Natural killer cell (primary cell): ENCODE measurements at regions not wholly inside any gene's neighbourhood (a gene's known extent, or its start where the extent isn't known, plus 50 kb on each side); places are given as distances from the start of the nearest gene placed in this dataset.

Experiments
- ATAC-seq, 3 donors: fragments of 150-1000 bp in 2 of 3; fragments of 200-7000 bp in 1 of 3; cut with Tn5 transposase; 1 replicate in 1 of 3; 2 replicates in 2 of 3; pipeline ENCODE4 v1.10.0; 2021; ENCODE audit warnings: mild to moderate bottlenecking in 2 of 3, moderate library complexity in 2 of 3
- DNase-seq, 2 donors: peaks; one replicate each; pipeline versions ENCODE4 v3.0.0 to v3.0.0-alpha.2; 2013 to 2021; ENCODE audit warnings: mixed read lengths in 1 of 2
- H3K27ac ChIP-seq: one replicate; pipeline ENCODE4 v1.5.1; 2013; ENCODE audit warnings: mild to moderate bottlenecking, low read length
- H3K27me3 ChIP-seq: one replicate; pipeline ENCODE4 v1.6.1; 2013; ENCODE audit warnings: low read length; ENCODE audit not compliant: control insufficient read depth, insufficient read depth
- H3K36me3 ChIP-seq: one replicate; pipeline ENCODE4 v1.6.1; 2013; ENCODE audit warnings: low read length; ENCODE audit not compliant: control insufficient read depth, insufficient read depth
- H3K4me1 ChIP-seq: one replicate; pipeline ENCODE4 v1.6.1; 2013; ENCODE audit warnings: low read length; ENCODE audit not compliant: control insufficient read depth, insufficient read depth
- H3K4me3 ChIP-seq: one replicate; pipeline ENCODE4 v1.5.1; 2013; ENCODE audit warnings: low read length
- H3K9me3 ChIP-seq: one replicate; pipeline ENCODE4 v1.6.1; 2013; ENCODE audit warnings: low read length; ENCODE audit not compliant: control insufficient read depth, insufficient read depth
- H3K27ac Mint-ChIP-seq, 2 donors: one replicate each; pipeline ENCODE4 v1.8.0; 2022; ENCODE audit warnings: mild to moderate bottlenecking in 2 of 2, mixed read lengths in 2 of 2, moderate library complexity in 1 of 2
- H3K27me3 Mint-ChIP-seq, 2 donors: one replicate each; pipeline ENCODE4 v1.8.0; 2022; ENCODE audit warnings: low read depth in 2 of 2, mixed read lengths in 2 of 2
- H3K36me3 Mint-ChIP-seq: one replicate; pipeline ENCODE4 v1.8.0; 2022; ENCODE audit warnings: mixed read lengths
- H3K4me1 Mint-ChIP-seq, 2 donors: one replicate each; pipeline ENCODE4 v1.8.0; 2022; ENCODE audit warnings: mixed read lengths in 2 of 2
- H3K4me3 Mint-ChIP-seq: one replicate; pipeline ENCODE4 v1.8.0; 2022; ENCODE audit warnings: mild to moderate bottlenecking, moderate library complexity, mixed read lengths
- H3K9me3 Mint-ChIP-seq, 2 donors: one replicate each; pipeline ENCODE4 v1.8.0; 2022; ENCODE audit warnings: mixed read lengths in 2 of 2
- CTCF ChIP-seq: fragments of 200-600 bp; IDR thresholded peaks from one replicate; pipeline ENCODE4 v1.8.0; 2022; ENCODE audit warnings: antibody characterized with exemption
- WGBS: methylation state at CpG from one replicate; pipeline ENCODE4 v1.1.7; 2013; ENCODE audit warnings: missing lambda C conversion rate; ENCODE audit not compliant: insufficient coverage; 5-methylcytosine and 5-hydroxymethylcytosine counted together
- intact Hi-C: fragments of 100-400 bp; cut with micrococcal nuclease; formaldehyde crosslinking; loops from one replicate; pipeline ENCODE4 v1.14.2; 2022

GRCh38 chr5:36384845-36385244 lies 83.1 kb upstream of the RANBP3L start:
- DNase-seq (no peak), ATAC-seq (no peak)
- intact Hi-C loops: no loop called here
- H3K4me3 ChIP-seq: no peak overlapping the region
- no peaks in the 10 kb centered on the region for H3K9me3 ChIP-seq
- no peak for TF ChIP-seq CTCF
- no peak overlapping the region for H3K4me3 Mint-ChIP-seq
- no peak overlapping the region for H3K27ac ChIP-seq
- peaks cover 4 to 5% of the 10 kb centered on the region in 2 donors for H3K27me3 Mint-ChIP-seq
- no peaks in the 10 kb centered on the region for H3K4me1 ChIP-seq
- no peaks in the 10 kb centered on the region for H3K36me3 ChIP-seq
- H3K9me3 Mint-ChIP-seq: no peaks in the 10 kb centered on the region
- no peaks in the 10 kb centered on the region for H3K4me1 Mint-ChIP-seq
- no peaks in the 10 kb centered on the region for H3K36me3 Mint-ChIP-seq
- 23% methylated on average over 3 of the region's 3 CpGs for WGBS
- no peaks in the 10 kb centered on the region for H3K27me3 ChIP-seq
- H3K27ac Mint-ChIP-seq: no peak overlapping the region

- H3K27me3 ChIP-seq: no peaks in the 10 kb centered on the region
- Mint-ChIP-seq H3K9me3 (no peaks in the 10 kb centered on the region), H3K27ac (no peak overlapping the region), H3K36me3 (no peaks in the 10 kb centered on the region), H3K27me3 (peaks cover 5% of the 10 kb centered on the region in 2 donors), H3K4me1 (no peaks in the 10 kb centered on the region), H3K4me3 (no peak overlapping the region)
- H3K4me1 ChIP-seq: no peaks in the 10 kb centered on the region
- DNase-seq (no peak), ATAC-seq (no peak)
- H3K9me3 ChIP-seq: no peaks in the 10 kb centered on the region
- no peak overlapping the region for H3K27ac ChIP-seq
- H3K4me3 ChIP-seq: no peak overlapping the region
- no peaks in the 10 kb centered on the region for H3K36me3 ChIP-seq
- TF ChIP-seq CTCF: no peak
- 85% methylated on average over 2 of the region's 2 CpGs for WGBS
- intact Hi-C loops: no loop called here
Observed at GRCh38 chr5:36385495-36385894, 83.8 kb upstream of the RANBP3L start.

GRCh38 chr5:36388288-36388687 lies 86.6 kb upstream of the RANBP3L start:
- intact Hi-C loops: no loop called here
- no peak for TF ChIP-seq CTCF
- no peak for DNase-seq

GRCh38 chr5:36389245-36389644 lies 87.5 kb upstream of the RANBP3L start:
- Mint-ChIP-seq H3K27me3 (peaks cover 4 to 22% of the 10 kb centered on the region in 2 donors), H3K9me3 (no peaks in the 10 kb centered on the region), H3K27ac (no peak overlapping the region), H3K4me1 (no peaks in the 10 kb centered on the region), H3K4me3 (no peak overlapping the region), H3K36me3 (no peaks in the 10 kb centered on the region)
- H3K4me1 ChIP-seq: no peaks in the 10 kb centered on the region
- ATAC-seq (no peak), DNase-seq (no peak)
- 43% methylated on average over 4 of the region's 4 CpGs for WGBS
- no peak overlapping the region for H3K27ac ChIP-seq
- H3K36me3 ChIP-seq: no peaks in the 10 kb centered on the region
- H3K9me3 ChIP-seq: no peaks in the 10 kb centered on the region
- no peaks in the 10 kb centered on the region for H3K27me3 ChIP-seq
- no peak for TF ChIP-seq CTCF
- intact Hi-C loops: no loop called here
- H3K4me3 ChIP-seq: no peak overlapping the region

More at GRCh38 chr5:36388288-36388687, 86.6 kb upstream of the RANBP3L start:
- no peak for ATAC-seq
- Mint-ChIP-seq H3K9me3 (no peaks in the 10 kb centered on the region), H3K27me3 (peaks cover 4 to 19% of the 10 kb centered on the region in 2 donors), H3K27ac (no peak overlapping the region), H3K4me3 (no peak overlapping the region), H3K36me3 (no peaks in the 10 kb centered on the region), H3K4me1 (no peaks in the 10 kb centered on the region)
- H3K9me3 ChIP-seq: no peaks in the 10 kb centered on the region
- no peak overlapping the region for H3K4me3 ChIP-seq
- H3K27ac ChIP-seq: no peak overlapping the region
- WGBS: 95% methylated on average over 3 of the region's 4 CpGs
- H3K36me3 ChIP-seq: no peaks in the 10 kb centered on the region
- H3K27me3 ChIP-seq: no peaks in the 10 kb centered on the region
- no peaks in the 10 kb centered on the region for H3K4me1 ChIP-seq
